ENCODE measurements at regions not wholly inside any gene's neighbourhood (a gene's known extent, or its start where the extent isn't known, plus 50 kb on each side); places are given as distances from the start of the nearest gene placed in this dataset.

- no peak overlapping the region for H3K27ac ChIP-seq (ENCODE audit: low read depth, low read length)
- no peak overlapping the region for H3K4me2 ChIP-seq (ENCODE audit: low read length)
- H3K4me1 Mint-ChIP-seq (ENCODE audit: low read depth, unreplicated experiment), result peaks cover 3% of the 10 kb centered on the region
- peak; percentile 84 for TF ChIP-seq CTCF (IDR thresholded peaks at IDR 0.05; ENCODE audit: insufficient read depth, low read depth, low read length)
- no peak for TF ChIP-seq EZH2 (IDR thresholded peaks at IDR 0.05; ENCODE audit: insufficient read depth, low read length)
- H2AFZ ChIP-seq (ENCODE audit: low read depth, low read length), result no peak overlapping the region
- H3K36me3 ChIP-seq (ENCODE audit: insufficient read depth, low read length), result no peaks in the 10 kb centered on the region
- no peak overlapping the region for H3K9ac ChIP-seq (ENCODE audit: low read length)
- DNase-seq (ENCODE audit: low read depth) (peak; percentile 66), FAIRE-seq (no peak)
- H3K79me2 ChIP-seq (ENCODE audit: insufficient read depth, low read length), result no peaks in the 10 kb centered on the region
- no peak overlapping the region for H3K4me3 Mint-ChIP-seq (ENCODE audit: unreplicated experiment)
- peaks cover 1% of the 10 kb centered on the region for H3K9me3 Mint-ChIP-seq (ENCODE audit: unreplicated experiment)
- no peaks in the 10 kb centered on the region for H3K4me1 ChIP-seq (ENCODE audit: insufficient read depth, low read length)
- no peaks in the 10 kb centered on the region for H3K9me3 ChIP-seq (ENCODE audit: insufficient read depth, low read depth, low read length)
- no peak overlapping the region for H3K4me3 ChIP-seq (ENCODE audit: insufficient read depth, low read depth, low read length)
- H4K20me1 ChIP-seq (ENCODE audit: insufficient read depth, low read length), result no peaks in the 10 kb centered on the region
- no peaks in the 10 kb centered on the region for H3K27me3 ChIP-seq (ENCODE audit: insufficient read depth, low read length)
- H3K27me3 Mint-ChIP-seq (ENCODE audit: low read depth, unreplicated experiment), result peaks cover 4% of the 10 kb centered on the region
- H3K27ac Mint-ChIP-seq (ENCODE audit: unreplicated experiment), result peak overlapping the region; percentile 35
- no peaks in the 10 kb centered on the region for H3K36me3 Mint-ChIP-seq (ENCODE audit: low read depth, unreplicated experiment)
These were observed 172.1 kb upstream of the GGTLC1 start for GRCh38 chr20:24160563-24161281.

GRCh38 chr20:24158281-24158680, 169.7 kb upstream of the GGTLC1 start:
- no peak for FAIRE-seq
- no peak overlapping the region for H3K4me2 ChIP-seq (ENCODE audit: low read length)

More at GRCh38 chr20:24158281-24158680, 169.7 kb upstream of the GGTLC1 start:
- no peaks in the 10 kb centered on the region for H4K20me1 ChIP-seq (ENCODE audit: insufficient read depth, low read length)
- Mint-ChIP-seq H3K4me3 (ENCODE audit: unreplicated experiment) (no peak overlapping the region), H3K4me1 (ENCODE audit: low read depth, unreplicated experiment) (no peaks in the 10 kb centered on the region), H3K9me3 (ENCODE audit: unreplicated experiment) (peaks cover 4% of the 10 kb centered on the region), H3K36me3 (ENCODE audit: low read depth, unreplicated experiment) (no peaks in the 10 kb centered on the region), H3K27me3 (ENCODE audit: low read depth, unreplicated experiment) (peaks cover 22% of the 10 kb centered on the region), H3K27ac (ENCODE audit: unreplicated experiment) (no peak overlapping the region)
- H3K9me3 ChIP-seq (ENCODE audit: insufficient read depth, low read depth, low read length), result no peaks in the 10 kb centered on the region
- no peaks in the 10 kb centered on the region for H3K79me2 ChIP-seq (ENCODE audit: insufficient read depth, low read length)
- H3K27ac ChIP-seq (ENCODE audit: low read depth, low read length), result no peak overlapping the region
- no peak for TF ChIP-seq EZH2 (IDR thresholded peaks at IDR 0.05; ENCODE audit: insufficient read depth, low read length)
- TF ChIP-seq CTCF (IDR thresholded peaks at IDR 0.05; ENCODE audit: insufficient read depth, low read depth, low read length), result no peak
- no peak overlapping the region for H2AFZ ChIP-seq (ENCODE audit: low read depth, low read length)
- no peaks in the 10 kb centered on the region for H3K36me3 ChIP-seq (ENCODE audit: insufficient read depth, low read length)
- no peak overlapping the region for H3K4me3 ChIP-seq (ENCODE audit: insufficient read depth, low read depth, low read length)
- H3K9ac ChIP-seq (ENCODE audit: low read length), result no peak overlapping the region
- DNase-seq (ENCODE audit: low read depth), result no peak
- no peaks in the 10 kb centered on the region for H3K4me1 ChIP-seq (ENCODE audit: insufficient read depth, low read length)
- H3K27me3 ChIP-seq (ENCODE audit: insufficient read depth, low read length), result no peaks in the 10 kb centered on the region
